HT1080 (cell line): ENCODE measurements at regions not wholly inside any gene's neighbourhood (a gene's known extent, or its start where the extent isn't known, plus 50 kb on each side); places are given as distances from the start of the nearest gene placed in this dataset. TPM values are rescaled to one million over a fixed set of nuclear protein-coding genes. Genes with fewer than 3 reads are reported as not detected.
"Not testable (repeated sequence)": the region's sequence is repeated elsewhere in the genome, so short reads cannot be mapped to it uniquely, and the experiment has no call there.

Experiments used
- DNase-seq: peaks from one replicate; pipeline ENCODE4 v3.0.0-alpha.2; 2015; ENCODE audit warnings: low read depth
- small RNA-seq: library from RNA; depleted of rRNA; stranded (forward); fragments of <200 nt; gene quantifications from one replicate; pipeline ENCODE3, GENCODE V24; 2014

DNA sequence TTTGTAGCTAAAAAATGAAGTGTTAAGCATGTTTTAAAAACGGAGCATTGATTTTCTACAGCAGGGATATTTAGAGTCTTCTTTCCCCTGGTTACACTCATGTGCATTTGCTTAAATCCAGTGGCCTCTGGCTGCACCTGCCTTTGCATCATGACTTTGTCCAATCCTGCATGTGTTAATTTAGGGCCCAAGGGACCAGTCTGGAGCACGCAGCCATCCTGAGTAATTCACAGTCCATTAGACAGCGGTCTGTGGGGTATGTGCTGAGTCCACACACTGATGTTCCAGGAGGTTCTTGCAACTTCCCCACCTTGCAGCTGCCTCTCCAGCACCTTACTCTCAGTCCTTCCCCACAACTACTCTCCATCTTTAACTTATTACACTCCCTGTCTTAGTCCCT lies 60.7 kb upstream of the DPP6 start:
- not testable (repeated sequence) for DNase-seq

DNA sequence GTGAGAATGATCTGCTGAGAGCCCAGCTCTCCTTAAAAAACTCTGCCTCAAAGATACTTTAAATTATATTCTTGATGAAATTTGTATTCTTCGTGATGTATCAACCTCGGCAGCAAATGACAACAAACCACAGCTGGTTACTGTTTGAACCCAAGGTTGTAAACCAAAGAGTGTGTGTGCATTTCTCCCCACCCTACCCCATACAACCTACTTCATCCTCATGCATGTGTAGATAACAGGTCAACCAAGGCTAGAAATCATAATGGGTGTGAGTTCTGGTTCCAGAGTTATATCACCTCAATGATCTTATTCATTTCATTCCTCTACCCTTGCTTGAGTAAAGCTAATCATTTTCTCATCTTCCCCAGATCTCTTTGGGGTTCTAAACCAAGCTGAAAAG lies 58.8 kb upstream of the DPP6 start:
- not testable (repeated sequence) for DNase-seq

DNA sequence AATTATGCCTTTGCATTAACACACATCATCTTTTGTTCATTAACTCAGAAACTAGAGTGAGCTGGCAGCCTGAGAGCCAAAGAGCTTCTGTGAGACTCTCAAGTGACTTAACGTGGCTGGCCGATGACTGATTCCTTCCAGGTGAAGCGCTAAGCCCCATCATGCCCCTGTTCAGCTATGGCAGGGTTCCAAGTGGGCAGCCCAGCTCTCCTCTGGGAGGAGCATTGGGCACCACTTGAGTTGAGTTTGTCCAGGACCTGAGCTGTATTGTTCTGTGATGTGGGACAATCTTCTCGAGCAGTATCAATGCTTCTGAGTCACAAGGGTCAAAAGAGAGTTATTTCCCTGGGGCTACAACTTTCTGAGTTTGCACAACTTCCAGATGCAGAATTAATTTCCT lies 53.3 kb upstream of the DPP6 start:
- DNase-seq, result not testable (repeated sequence)

Small RNAs in the stretch of these regions (small RNA-seq; reads per million reads assigned to genes)
- gene AC005588.1 (not detected), gene AC079809.1 (not detected)
